GM12878 (cell line): ENCODE measurements at regions not wholly inside any gene's neighbourhood (a gene's known extent, or its start where the extent isn't known, plus 50 kb on each side); places are given as distances from the start of the nearest gene placed in this dataset.

Source experiments
- CEBPZ ChIP-seq: fragments of 150-350 bp; IDR thresholded peaks from 2 replicates; pipeline ENCODE4 v1.6.1; 2016; ENCODE audit warnings: low read depth, low read length
- CHD1 ChIP-seq: IDR thresholded peaks from 2 replicates; pipeline ENCODE4 v1.6.1; 2012; ENCODE audit warnings: low read depth, low read length, improper control_type of control experiment
- EGR1 ChIP-seq, 2 experiments: IDR thresholded peaks; 1 replicate in 1 of 2; 2 replicates in 1 of 2; pipeline ENCODE4 v1.6.1; 2011 to 2012; ENCODE audit warnings: low read depth in 2 of 2, low read length in 2 of 2, borderline replicate concordance in 1 of 2, mild to moderate bottlenecking in 1 of 2, moderate library complexity in 1 of 2
- MEF2B ChIP-seq: fragments of 450-650 bp; IDR thresholded peaks from 2 replicates; pipeline ENCODE4 v1.6.1; 2018; ENCODE audit warnings: mild to moderate bottlenecking, moderate library complexity; ENCODE audit not compliant: partially characterized antibody, poor library complexity, severe bottlenecking
- MLLT1 ChIP-seq: fragments of 450-650 bp; IDR thresholded peaks from 2 replicates; pipeline ENCODE4 v1.6.1; 2016; ENCODE audit warnings: mild to moderate bottlenecking
- MXI1 ChIP-seq: fragments of 150-350 bp; IDR thresholded peaks from 2 replicates; pipeline ENCODE4 v1.6.1; 2011; ENCODE audit warnings: low read depth, mild to moderate bottlenecking, inconsistent platforms, low read length, improper control_type of control experiment
- MYB ChIP-seq: fragments of 150-350 bp; IDR thresholded peaks from 2 replicates; pipeline ENCODE4 v1.6.1; 2014; ENCODE audit warnings: mild to moderate bottlenecking, low read depth, low read length, borderline replicate concordance
- NRF1 ChIP-seq: conservative IDR thresholded peaks from 2 replicates; pipeline ENCODE4 v1.6.1; 2011; ENCODE audit warnings: mild to moderate bottlenecking, low read depth, low read length, improper control_type of control experiment
- SP1 ChIP-seq: IDR thresholded peaks from one replicate; pipeline ENCODE4 v1.6.1; 2011; ENCODE audit warnings: low read depth, low read length
- STAT1 ChIP-seq: fragments of 450-650 bp; conservative IDR thresholded peaks from 2 replicates; pipeline ENCODE4 v1.6.1; 2014; ENCODE audit warnings: antibody characterized with exemption, mild to moderate bottlenecking
- SUZ12 ChIP-seq: fragments of 200-600 bp; sonication (generic); IDR thresholded peaks from one replicate; pipeline ENCODE4 v1.6.1; 2018; ENCODE audit warnings: antibody characterized with exemption, mild to moderate bottlenecking; ENCODE audit not compliant: unreplicated experiment
- TARDBP ChIP-seq: IDR thresholded peaks from 2 replicates; pipeline ENCODE4 v1.6.1; 2016; ENCODE audit warnings: borderline replicate concordance
- WRNIP1 ChIP-seq: IDR thresholded peaks from 2 replicates; pipeline ENCODE4 v1.6.1; 2011; ENCODE audit warnings: low read depth, low read length, improper control_type of control experiment, borderline replicate concordance
- ZBTB33 ChIP-seq: fragments of 450-650 bp; IDR thresholded peaks from 2 replicates; pipeline ENCODE4 v1.6.1; 2017; ENCODE audit warnings: mild to moderate bottlenecking
- ZNF24 ChIP-seq: fragments of 450-650 bp; IDR thresholded peaks from 2 replicates; pipeline ENCODE4 v1.6.1; 2017; ENCODE audit warnings: antibody characterized with exemption, mild to moderate bottlenecking

- no peak for TF ChIP-seq CHD1
- no peak for TF ChIP-seq CEBPZ
- no peak for TF ChIP-seq EGR1 (IDR thresholded peaks at IDR 0.05; ENCODE audit: borderline replicate concordance in 1 of 2, low read depth in 2 of 2, low read length in 2 of 2)
- TF ChIP-seq ZNF24: no peak
- TF ChIP-seq MYB: no peak
- TF ChIP-seq ZBTB33: no peak
- no peak for TF ChIP-seq SUZ12
- TF ChIP-seq MEF2B: no peak
- TF ChIP-seq WRNIP1: no peak
- no peak for TF ChIP-seq STAT1
- TF ChIP-seq NRF1: no peak
- no peak for TF ChIP-seq TARDBP
- TF ChIP-seq MXI1: no peak
- no peak for TF ChIP-seq MLLT1
- TF ChIP-seq SP1: no peak
These were observed 194.3 kb downstream of the TEX29 start (continued) for GRCh38 chr13:111514610-111515306.
